Choroid plexus epithelial cell (primary cell): ENCODE measurements at regions not wholly inside any gene's neighbourhood (a gene's known extent, or its start where the extent isn't known, plus 50 kb on each side); places are given as distances from the start of the nearest gene placed in this dataset.

Experiments
- DNase-seq: peaks from one replicate; pipeline ENCODE4 v3.0.0-alpha.2; 2010; ENCODE audit warnings: low read depth
- H3K4me3 ChIP-seq: 2 replicates; pipeline ENCODE4 v1.5.1; 2011; ENCODE audit warnings: low read depth, mild to moderate bottlenecking, control low read depth, low read length, moderate library complexity
- TF ChIP-seq, protein P1 (sequence below): conservative IDR thresholded peaks from 2 replicates; pipeline ENCODE4 v1.5.1; 2011; ENCODE audit warnings: low read depth, mild to moderate bottlenecking, control low read depth, inconsistent platforms, low read length, moderate library complexity

- no peak for DNase-seq
- H3K4me3 ChIP-seq = no peak overlapping the region
- TF ChIP-seq, protein P1, sequence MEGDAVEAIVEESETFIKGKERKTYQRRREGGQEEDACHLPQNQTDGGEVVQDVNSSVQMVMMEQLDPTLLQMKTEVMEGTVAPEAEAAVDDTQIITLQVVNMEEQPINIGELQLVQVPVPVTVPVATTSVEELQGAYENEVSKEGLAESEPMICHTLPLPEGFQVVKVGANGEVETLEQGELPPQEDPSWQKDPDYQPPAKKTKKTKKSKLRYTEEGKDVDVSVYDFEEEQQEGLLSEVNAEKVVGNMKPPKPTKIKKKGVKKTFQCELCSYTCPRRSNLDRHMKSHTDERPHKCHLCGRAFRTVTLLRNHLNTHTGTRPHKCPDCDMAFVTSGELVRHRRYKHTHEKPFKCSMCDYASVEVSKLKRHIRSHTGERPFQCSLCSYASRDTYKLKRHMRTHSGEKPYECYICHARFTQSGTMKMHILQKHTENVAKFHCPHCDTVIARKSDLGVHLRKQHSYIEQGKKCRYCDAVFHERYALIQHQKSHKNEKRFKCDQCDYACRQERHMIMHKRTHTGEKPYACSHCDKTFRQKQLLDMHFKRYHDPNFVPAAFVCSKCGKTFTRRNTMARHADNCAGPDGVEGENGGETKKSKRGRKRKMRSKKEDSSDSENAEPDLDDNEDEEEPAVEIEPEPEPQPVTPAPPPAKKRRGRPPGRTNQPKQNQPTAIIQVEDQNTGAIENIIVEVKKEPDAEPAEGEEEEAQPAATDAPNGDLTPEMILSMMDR = no peak
Observed at GRCh38 chr1:56266359-56266758, 313.0 kb downstream of the PLPP3 start.

- TF ChIP-seq, protein P1 = no peak
- no peak overlapping the region for H3K4me3 ChIP-seq
- no peak for DNase-seq
Observed at GRCh38 chr1:56265216-56265615, 314.1 kb downstream of the PLPP3 start.

GRCh38 chr1:56263908-56264307 lies 315.5 kb downstream of the PLPP3 start:
- H3K4me3 ChIP-seq = no peak overlapping the region
- DNase-seq = no peak
- TF ChIP-seq, protein P1 = no peak

DNA sequence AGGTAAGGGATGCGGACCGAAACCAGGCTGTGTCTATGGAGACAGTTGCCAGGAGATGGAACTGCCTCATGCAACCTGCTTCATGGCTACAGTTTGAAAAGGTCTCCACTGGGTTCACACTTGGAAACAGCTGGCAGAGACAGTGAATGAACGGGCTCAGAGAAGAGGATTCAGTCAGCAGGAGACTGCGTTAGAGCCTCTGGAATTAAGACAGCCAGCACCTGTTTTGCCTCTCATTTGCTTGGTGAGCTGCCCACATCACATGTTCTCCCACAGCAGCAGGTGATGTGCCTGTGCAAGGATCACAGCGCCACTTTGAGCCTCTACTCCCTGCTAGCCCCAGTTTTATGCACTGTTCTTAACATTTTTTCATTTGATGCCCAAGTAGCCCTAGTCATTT lies 321.0 kb downstream of the PLPP3 start:
- no peak for DNase-seq
- TF ChIP-seq, protein P1 = no peak
- no peak overlapping the region for H3K4me3 ChIP-seq

GRCh38 chr1:56257726-56258125 lies 321.6 kb downstream of the PLPP3 start:
- no peak for DNase-seq
- TF ChIP-seq, protein P1 = no peak
- H3K4me3 ChIP-seq = no peak overlapping the region

DNA sequence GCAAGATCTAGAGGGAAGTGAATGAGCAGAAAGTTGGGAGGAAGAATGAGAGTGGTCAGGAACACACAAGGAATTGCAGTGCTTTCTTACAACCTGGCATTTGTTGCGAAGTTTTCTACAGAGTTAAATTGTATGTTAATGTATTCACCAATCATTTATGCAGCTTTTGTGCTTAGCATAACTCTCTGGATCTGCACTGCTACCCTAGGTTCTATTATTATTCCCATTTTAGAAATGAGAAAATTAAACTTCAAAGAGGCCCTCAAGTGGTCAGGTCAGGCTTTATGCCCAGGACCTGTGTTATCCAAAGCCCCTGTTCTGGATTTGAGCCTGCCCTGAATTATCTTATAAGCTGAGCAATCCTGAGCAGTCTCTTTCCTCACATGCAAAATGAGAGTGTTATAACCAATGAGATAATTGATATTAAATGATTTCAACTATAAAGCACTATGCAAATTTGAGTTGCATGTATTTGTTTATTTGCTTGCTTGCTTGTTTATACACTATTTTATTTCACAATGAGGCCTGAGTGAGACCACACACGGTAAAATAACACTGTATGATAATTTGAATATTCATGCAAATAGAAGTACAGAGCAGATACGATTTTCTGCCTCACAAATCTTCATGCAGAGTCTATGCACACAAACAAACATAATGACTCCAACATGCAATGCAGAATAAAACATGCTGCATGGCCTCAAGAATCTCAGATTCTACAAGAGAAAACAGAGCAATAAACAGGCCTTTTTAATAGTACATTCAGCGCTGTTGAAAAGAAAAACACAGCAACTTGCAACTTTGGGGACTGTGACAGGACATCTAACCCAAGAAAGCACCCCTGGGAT lies 323.0 kb downstream of the PLPP3 start:
- H3K4me3 ChIP-seq = no peak overlapping the region
- no peak for DNase-seq
- TF ChIP-seq, protein P1 = no peak
